Left ventricle myocardium inferior (tissue), 1 donor: ENCODE measurements at regions not wholly inside any gene's neighbourhood (a gene's known extent, or its start where the extent isn't known, plus 50 kb on each side); places are given as distances from the start of the nearest gene placed in this dataset.

Experiments
- DNase-seq: peaks from one replicate; pipeline ENCODE4 v3.0.0-alpha.2; 2020
- H3K27ac ChIP-seq: fragments of 200-600 bp; replicated peaks from 2 replicates; pipeline ENCODE4 v1.8.0; 2021
- H3K27me3 ChIP-seq: fragments of 200-600 bp; 2 replicates; pipeline ENCODE4 v1.8.0; 2021; ENCODE audit warnings: low read depth
- H3K36me3 ChIP-seq: fragments of 200-600 bp; 2 replicates; pipeline ENCODE4 v1.8.0; 2021
- H3K4me1 ChIP-seq: fragments of 200-600 bp; 2 replicates; pipeline ENCODE4 v1.8.0; 2021
- H3K4me3 ChIP-seq: fragments of 200-600 bp; 2 replicates; pipeline ENCODE4 v1.8.0; 2021; ENCODE audit warnings: mild to moderate bottlenecking, moderate library complexity
- H3K9me3 ChIP-seq: fragments of 200-600 bp; replicated peaks from 2 replicates; pipeline ENCODE4 v1.8.0; 2021
- CTCF ChIP-seq: fragments of 200-600 bp; IDR thresholded peaks from 2 replicates; pipeline ENCODE4 v1.8.0; 2021; ENCODE audit warnings: antibody characterized with exemption, mild to moderate bottlenecking, borderline replicate concordance
- intact Hi-C: fragments of 100-400 bp; cut with micrococcal nuclease; formaldehyde crosslinking; loops from one replicate; pipeline ENCODE4 v1.11.0; 2022
- donor health status: DM: no; HTN: yes; CAD: no; lungs with severe emphysema.

DNA sequence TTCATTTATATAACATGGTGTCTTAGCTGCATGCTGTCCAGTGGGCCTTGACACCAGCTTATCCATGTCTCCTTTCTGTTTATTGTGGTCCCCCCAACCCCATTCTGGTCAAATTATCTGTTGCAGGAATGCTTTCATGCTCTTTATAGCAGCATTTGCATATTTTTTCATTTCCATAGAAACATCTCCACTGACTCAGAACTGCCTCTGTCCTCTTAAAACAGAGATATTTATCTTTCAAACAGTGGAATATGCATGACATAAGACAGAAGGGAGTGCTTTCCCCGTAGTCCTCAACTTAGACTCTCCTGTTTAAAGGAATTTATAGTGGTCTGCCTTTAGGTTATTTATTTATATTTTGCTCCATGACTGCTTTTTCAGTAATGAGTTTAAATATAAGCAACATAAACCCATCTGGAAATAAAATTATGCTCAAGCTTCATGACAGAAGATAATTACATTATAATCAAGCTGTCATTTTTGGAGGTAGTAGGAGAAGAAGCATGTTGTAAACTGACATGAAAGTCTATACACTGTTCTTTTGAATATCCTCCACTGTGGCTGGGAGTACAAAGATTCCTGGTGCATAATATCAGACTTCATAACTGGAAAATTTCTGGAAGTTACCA lies 179.5 kb upstream of the CD96 start:
- Histone ChIP-seq H3K36me3 (no peaks in the 10 kb centered on the region), H3K9me3 (no peaks in the 10 kb centered on the region), H3K27ac (no peak overlapping the region), H3K4me1 (no peaks in the 10 kb centered on the region), H3K4me3 (no peak overlapping the region), H3K27me3 (no peaks in the 10 kb centered on the region)
- TF ChIP-seq CTCF: no peak
- intact Hi-C loops: no loop called here
- no peak for DNase-seq

- Histone ChIP-seq H3K4me1 (no peaks in the 10 kb centered on the region), H3K27ac (no peak overlapping the region), H3K27me3 (no peaks in the 10 kb centered on the region), H3K4me3 (no peak overlapping the region), H3K9me3 (peaks cover 15% of the 10 kb centered on the region), H3K36me3 (no peaks in the 10 kb centered on the region)
- intact Hi-C loops: no loop called here
- TF ChIP-seq CTCF: no peak
- no peak for DNase-seq
Measured at GRCh38 chr3:111366515-111366914, 175.5 kb upstream of the CD96 start.

GRCh38 chr3:111368056-111368455 lies 173.9 kb upstream of the CD96 start:
- no peak overlapping the region for H3K27ac ChIP-seq
- H3K27me3 ChIP-seq: no peaks in the 10 kb centered on the region
- H3K9me3 ChIP-seq: peaks cover 30% of the 10 kb centered on the region
- no peaks in the 10 kb centered on the region for H3K36me3 ChIP-seq
- no peak for TF ChIP-seq CTCF
- intact Hi-C loops: no loop called here
- no peak for DNase-seq
- H3K4me1 ChIP-seq: no peaks in the 10 kb centered on the region
- no peak overlapping the region for H3K4me3 ChIP-seq

GRCh38 chr3:111369958-111370357 lies 172.0 kb upstream of the CD96 start:
- DNase-seq: no peak
- Histone ChIP-seq H3K4me1 (no peaks in the 10 kb centered on the region), H3K36me3 (no peaks in the 10 kb centered on the region), H3K9me3 (peaks cover 48% of the 10 kb centered on the region), H3K4me3 (no peak overlapping the region), H3K27ac (no peak overlapping the region), H3K27me3 (no peaks in the 10 kb centered on the region)
- intact Hi-C loops: no loop called here
- no peak for TF ChIP-seq CTCF

- no peak for TF ChIP-seq CTCF
- Histone ChIP-seq H3K4me1 (no peaks in the 10 kb centered on the region), H3K9me3 (peaks cover 74% of the 10 kb centered on the region), H3K27ac (no peak overlapping the region), H3K4me3 (no peak overlapping the region), H3K36me3 (no peaks in the 10 kb centered on the region), H3K27me3 (no peaks in the 10 kb centered on the region)
- DNase-seq: no peak
- intact Hi-C loops: no loop called here
Measured at GRCh38 chr3:111373239-111373638, 168.8 kb upstream of the CD96 start.
